ENCODE measurements at regions not wholly inside any gene's neighbourhood (a gene's known extent, or its start where the extent isn't known, plus 50 kb on each side); places are given as distances from the start of the nearest gene placed in this dataset.

GRCh38 chr16:59252317-59252716 lies 518.2 kb upstream of the GOT2 start:
- no peak for DNase-seq

- DNase-seq: no peak
Measured at GRCh38 chr16:59249011-59249410, 514.9 kb upstream of the GOT2 start.

- no peak for DNase-seq
Measured at GRCh38 chr16:59242556-59242955, 508.4 kb upstream of the GOT2 start.

GRCh38 chr16:59238246-59238645 lies 504.1 kb upstream of the GOT2 start:
- no peak for DNase-seq

GRCh38 chr16:59236804-59237458 lies 502.8 kb upstream of the GOT2 start:
- no peak for DNase-seq

GRCh38 chr16:59224401-59224800 lies 490.3 kb upstream of the GOT2 start:
- no peak for DNase-seq

GRCh38 chr16:59220011-59220410 lies 485.9 kb upstream of the GOT2 start:
- DNase-seq: no peak

GRCh38 chr16:59216291-59216690 lies 482.2 kb upstream of the GOT2 start:
- no peak for DNase-seq

GRCh38 chr16:59214455-59214854 lies 480.3 kb upstream of the GOT2 start:
- no peak for DNase-seq

- DNase-seq: no peak
Measured at GRCh38 chr16:59213952-59214351, 479.8 kb upstream of the GOT2 start.

- no peak for DNase-seq
Measured at GRCh38 chr16:59212492-59213024, 478.4 kb upstream of the GOT2 start.

GRCh38 chr16:59210955-59211541 lies 476.9 kb upstream of the GOT2 start:
- no peak for DNase-seq

- no peak for DNase-seq
Measured at GRCh38 chr16:59205403-59205802, 471.3 kb upstream of the GOT2 start.

- no peak for DNase-seq
Measured at GRCh38 chr16:59204589-59204988, 470.5 kb upstream of the GOT2 start.

GRCh38 chr16:59202233-59202862 lies 468.2 kb upstream of the GOT2 start:
- DNase-seq: no peak

GRCh38 chr16:59201821-59202220 lies 467.7 kb upstream of the GOT2 start:
- no peak for DNase-seq

- no peak for DNase-seq
Measured at GRCh38 chr16:59201160-59201559, 467.0 kb upstream of the GOT2 start.

- no peak for DNase-seq
Measured at GRCh38 chr16:59198487-59198886, 464.4 kb upstream of the GOT2 start.

GRCh38 chr16:59195242-59195641 lies 461.1 kb upstream of the GOT2 start:
- DNase-seq: no peak

GRCh38 chr16:59193637-59194036 lies 459.5 kb upstream of the GOT2 start:
- DNase-seq: no peak

GRCh38 chr16:59192551-59193199 lies 458.6 kb upstream of the GOT2 start:
- no peak for DNase-seq

GRCh38 chr16:59190731-59191130 lies 456.6 kb upstream of the GOT2 start:
- DNase-seq: no peak

GRCh38 chr16:59188029-59188428 lies 453.9 kb upstream of the GOT2 start:
- no peak for DNase-seq

All from SHP77 treated with DMSO at 0.1 percent for 48 hours (cell line).